Esophagus (tissue), 2 donors: ENCODE measurements at regions not wholly inside any gene's neighbourhood (a gene's known extent, or its start where the extent isn't known, plus 50 kb on each side); places are given as distances from the start of the nearest gene placed in this dataset.

Source experiments
- H3K27ac ChIP-seq, 2 donors: one replicate each; pipeline ENCODE4 v1.5.1; 2013; ENCODE audit warnings: low read depth in 2 of 2, mild to moderate bottlenecking in 2 of 2, inconsistent platforms in 1 of 2, low read length in 1 of 2, moderate library complexity in 1 of 2
- H3K27me3 ChIP-seq, 2 donors: one replicate each; pipeline ENCODE4 v1.6.1; 2013; ENCODE audit warnings: low read length in 2 of 2, control low read depth in 1 of 2, mild to moderate bottlenecking in 1 of 2; ENCODE audit not compliant: insufficient read depth in 2 of 2, control insufficient read depth in 1 of 2
- H3K36me3 ChIP-seq, 2 donors: one replicate each; pipeline ENCODE4 v1.6.1; 2013; ENCODE audit warnings: low read length in 1 of 2; ENCODE audit not compliant: control insufficient read depth in 2 of 2, insufficient read depth in 2 of 2
- H3K4me1 ChIP-seq, 2 donors: one replicate each; pipeline ENCODE4 v1.6.1; 2013; ENCODE audit warnings: low read length in 1 of 2; ENCODE audit not compliant: control insufficient read depth in 2 of 2, insufficient read depth in 2 of 2
- H3K4me3 ChIP-seq, 2 donors: one replicate each; pipeline ENCODE4 v1.5.1; 2013; ENCODE audit warnings: low read length in 2 of 2, mild to moderate bottlenecking in 2 of 2, low read depth in 1 of 2, moderate library complexity in 1 of 2
- H3K9me3 ChIP-seq, 2 donors: one replicate each; pipeline ENCODE4 v1.6.1; 2013; ENCODE audit warnings: mild to moderate bottlenecking in 2 of 2, low read depth in 1 of 2, low read length in 1 of 2, moderate library complexity in 1 of 2; ENCODE audit not compliant: control insufficient read depth in 2 of 2, insufficient read depth in 1 of 2
- WGBS, 2 donors: extraction: QIAGEN DNeasy Blood & Tissue Kit; methylation state at CpG; one replicate each; pipeline ENCODE4 v1.1.7; 2013; 5-methylcytosine and 5-hydroxymethylcytosine counted together
- donor health status: healthy with polysubstance abuse.
- donor health status: Bipolar disorder and iron deficiency.

GRCh38 chr3:70582803-70583202, 270.4 kb upstream of the MDFIC2 start:
- WGBS, 2 donors: 83 to 89% methylated on average over 1 of the region's 1 CpG
- Histone ChIP-seq H3K9me3 (no peaks in the 10 kb centered on the region), H3K36me3 (no peaks in the 10 kb centered on the region)

GRCh38 chr3:70580021-70580420, 267.6 kb upstream of the MDFIC2 start:
- 68 to 79% methylated on average over 3 of the region's 3 CpGs for WGBS, 2 donors
- Histone ChIP-seq H3K27ac (no peak overlapping the region), H3K4me1 (no peaks in the 10 kb centered on the region), H3K36me3 (no peaks in the 10 kb centered on the region), H3K4me3 (no peak overlapping the region), H3K9me3 (no peaks in the 10 kb centered on the region), H3K27me3 (no peaks in the 10 kb centered on the region)

More at GRCh38 chr3:70582803-70583202, 270.4 kb upstream of the MDFIC2 start:
- Histone ChIP-seq H3K4me1 (no peaks in the 10 kb centered on the region), H3K4me3 (no peak overlapping the region), H3K27ac (no peak overlapping the region), H3K27me3 (no peaks in the 10 kb centered on the region)

DNA sequence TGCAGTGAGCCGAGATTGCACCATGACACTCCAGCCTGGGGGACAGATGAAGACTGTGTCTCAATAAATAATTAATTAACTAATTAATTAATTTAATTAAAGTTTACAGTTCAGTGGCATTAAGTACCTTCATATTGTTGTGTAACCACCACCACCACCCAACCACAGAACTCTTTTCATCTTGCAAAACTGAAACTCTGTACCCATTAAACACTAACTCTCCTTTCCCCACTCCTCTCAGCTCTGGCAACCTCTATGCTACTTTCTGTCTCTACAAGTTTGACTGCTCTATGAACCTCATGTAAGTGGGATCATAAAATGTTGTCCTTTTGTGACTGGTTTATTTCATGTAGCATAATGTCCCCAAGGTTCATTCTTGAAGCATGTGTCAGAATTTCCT, 259.3 kb upstream of the MDFIC2 start:
- Histone ChIP-seq H3K4me1 (no peaks in the 10 kb centered on the region), H3K27me3 (no peaks in the 10 kb centered on the region), H3K27ac (no peak overlapping the region), H3K4me3 (no peak overlapping the region), H3K9me3 (no peaks in the 10 kb centered on the region), H3K36me3 (no peaks in the 10 kb centered on the region)
- 78 to 88% methylated on average over 1 of the region's 1 CpG for WGBS, 2 donors

- no peaks in the 10 kb centered on the region for H3K9me3 ChIP-seq
- H3K4me3 ChIP-seq: no peak overlapping the region
- no peak overlapping the region for H3K27ac ChIP-seq
- no peaks in the 10 kb centered on the region for H3K36me3 ChIP-seq
- H3K27me3 ChIP-seq: no peaks in the 10 kb centered on the region
- no peaks in the 10 kb centered on the region for H3K4me1 ChIP-seq
- 94 to 95% methylated on average over 1 of the region's 1 CpG for WGBS, 2 donors
Observed at GRCh38 chr3:70570584-70570983, 258.1 kb upstream of the MDFIC2 start.

GRCh38 chr3:70568626-70569025, 256.2 kb upstream of the MDFIC2 start:
- no peaks in the 10 kb centered on the region for H3K27me3 ChIP-seq

GRCh38 chr3:70565861-70566260, 253.4 kb upstream of the MDFIC2 start:
- H3K4me1 ChIP-seq: peaks cover 0 to 6% of the 10 kb centered on the region in 2 donors
- no peak overlapping the region for H3K27ac ChIP-seq
- H3K36me3 ChIP-seq: no peaks in the 10 kb centered on the region
- H3K9me3 ChIP-seq: no peaks in the 10 kb centered on the region
- H3K27me3 ChIP-seq: no peaks in the 10 kb centered on the region
- 89 to 91% methylated on average over 3 of the region's 3 CpGs for WGBS, 2 donors
- H3K4me3 ChIP-seq: no peak overlapping the region

More at GRCh38 chr3:70568626-70569025, 256.2 kb upstream of the MDFIC2 start:
- 86 to 87% methylated on average over 7 of the region's 7 CpGs for WGBS, 2 donors
- no peaks in the 10 kb centered on the region for H3K36me3 ChIP-seq
- H3K27ac ChIP-seq: no peak overlapping the region
- no peak overlapping the region for H3K4me3 ChIP-seq
- peaks cover 0 to 6% of the 10 kb centered on the region in 2 donors for H3K4me1 ChIP-seq
- no peaks in the 10 kb centered on the region for H3K9me3 ChIP-seq

GRCh38 chr3:70564552-70564951, 252.1 kb upstream of the MDFIC2 start:
- Histone ChIP-seq H3K27ac (no peak overlapping the region), H3K36me3 (no peaks in the 10 kb centered on the region), H3K4me3 (no peak overlapping the region), H3K9me3 (no peaks in the 10 kb centered on the region), H3K27me3 (no peaks in the 10 kb centered on the region), H3K4me1 (peaks cover 0 to 6% of the 10 kb centered on the region in 2 donors)
- 30 to 43% methylated on average over 3 of the region's 3 CpGs for WGBS, 2 donors

GRCh38 chr3:70561796-70562195, 249.4 kb upstream of the MDFIC2 start:
- H3K4me3 ChIP-seq: no peak overlapping the region
- no peaks in the 10 kb centered on the region for H3K9me3 ChIP-seq
- no peaks in the 10 kb centered on the region for H3K36me3 ChIP-seq
- WGBS, 2 donors: 88 to 92% methylated on average over 3 of the region's 3 CpGs
- peaks cover 0 to 6% of the 10 kb centered on the region in 2 donors for H3K4me1 ChIP-seq
- no peak overlapping the region for H3K27ac ChIP-seq
- no peaks in the 10 kb centered on the region for H3K27me3 ChIP-seq

GRCh38 chr3:70558956-70559355, 246.5 kb upstream of the MDFIC2 start:
- Histone ChIP-seq H3K27me3 (no peaks in the 10 kb centered on the region), H3K9me3 (no peaks in the 10 kb centered on the region), H3K27ac (no peak overlapping the region), H3K4me3 (no peak overlapping the region), H3K4me1 (no peaks in the 10 kb centered on the region), H3K36me3 (no peaks in the 10 kb centered on the region)
- 56 to 78% methylated on average over 2 of the region's 2 CpGs for WGBS, 2 donors

GRCh38 chr3:70557976-70558375, 245.5 kb upstream of the MDFIC2 start:
- WGBS, 2 donors: 77 to 78% methylated on average over 2 of the region's 2 CpGs
- H3K27ac ChIP-seq: no peak overlapping the region
- H3K4me3 ChIP-seq: no peak overlapping the region
- no peaks in the 10 kb centered on the region for H3K4me1 ChIP-seq
- H3K36me3 ChIP-seq: no peaks in the 10 kb centered on the region
- no peaks in the 10 kb centered on the region for H3K27me3 ChIP-seq
- no peaks in the 10 kb centered on the region for H3K9me3 ChIP-seq
